DMS153 treated with DMSO at 0.1 percent for 48 hours (cell line): ENCODE measurements at regions not wholly inside any gene's neighbourhood (a gene's known extent, or its start where the extent isn't known, plus 50 kb on each side); places are given as distances from the start of the nearest gene placed in this dataset.

Experiments
- DNase-seq: peaks from one replicate; lab custom pipeline; 2025; ENCODE audit not compliant: unreplicated experiment; lab: John Stamatoyannopoulos, UW

- DNase-seq: no peak
Measured at GRCh38 chr15:58294681-58295254, 137.0 kb upstream of the LIPC start.

GRCh38 chr15:58295637-58296215 lies 136.1 kb upstream of the LIPC start:
- no peak for DNase-seq

- no peak for DNase-seq
Measured at GRCh38 chr15:58296276-58296675, 135.5 kb upstream of the LIPC start.

GRCh38 chr15:58297639-58298038 lies 134.2 kb upstream of the LIPC start:
- DNase-seq: no peak

GRCh38 chr15:58298879-58299850 lies 132.6 kb upstream of the LIPC start:
- DNase-seq: no peak

- DNase-seq: no peak
Measured at GRCh38 chr15:58302832-58303231, 129.0 kb upstream of the LIPC start.

GRCh38 chr15:58303236-58303635 lies 128.6 kb upstream of the LIPC start:
- no peak for DNase-seq

- no peak for DNase-seq
Measured at GRCh38 chr15:58306591-58307312, 125.0 kb upstream of the LIPC start.

GRCh38 chr15:58307313-58307961 lies 124.4 kb upstream of the LIPC start:
- no peak for DNase-seq

- DNase-seq: no peak
Measured at GRCh38 chr15:58308742-58309355, 122.9 kb upstream of the LIPC start.

GRCh38 chr15:58309963-58310928 lies 121.5 kb upstream of the LIPC start:
- DNase-seq: no peak

- DNase-seq: no peak
Measured at GRCh38 chr15:58311556-58311955, 120.2 kb upstream of the LIPC start.

- no peak for DNase-seq
Measured at GRCh38 chr15:58312031-58312430, 119.8 kb upstream of the LIPC start.

GRCh38 chr15:58313304-58313703 lies 118.5 kb upstream of the LIPC start:
- DNase-seq: no peak

- DNase-seq: no peak
Measured at GRCh38 chr15:58313810-58314592, 117.8 kb upstream of the LIPC start.

GRCh38 chr15:58314593-58315216 lies 117.1 kb upstream of the LIPC start:
- DNase-seq: no peak

- no peak for DNase-seq
Measured at GRCh38 chr15:58318517-58318916, 113.3 kb upstream of the LIPC start.

- no peak for DNase-seq
Measured at GRCh38 chr15:58321034-58321433, 110.8 kb upstream of the LIPC start.
